Amniotic epithelial cell (primary cell): ENCODE measurements at regions not wholly inside any gene's neighbourhood (a gene's known extent, or its start where the extent isn't known, plus 50 kb on each side); places are given as distances from the start of the nearest gene placed in this dataset.

Experiments
- DNase-seq: peaks from one replicate; pipeline ENCODE4 v3.0.0-alpha.2; 2010; ENCODE audit warnings: low read depth

- DNase-seq, result no peak
Observed at GRCh38 chr16:79756571-79756970, 156.0 kb upstream of the MAF start.

- peak; percentile 21 for DNase-seq
Observed at GRCh38 chr16:79754501-79754900, 154.0 kb upstream of the MAF start.

GRCh38 chr16:79754081-79754480 lies 153.5 kb upstream of the MAF start:
- no peak for DNase-seq

- DNase-seq, result no peak
Observed at GRCh38 chr16:79753286-79753685, 152.7 kb upstream of the MAF start.

- no peak for DNase-seq
Observed at GRCh38 chr16:79752396-79752795, 151.9 kb upstream of the MAF start.

GRCh38 chr16:79751471-79752184 lies 151.1 kb upstream of the MAF start:
- no peak for DNase-seq

GRCh38 chr16:79750311-79750710 lies 149.8 kb upstream of the MAF start:
- no peak for DNase-seq

- DNase-seq, result no peak
Observed at GRCh38 chr16:79748629-79749028, 148.1 kb upstream of the MAF start.

GRCh38 chr16:79747688-79748087 lies 147.2 kb upstream of the MAF start:
- DNase-seq, result no peak

GRCh38 chr16:79740252-79740651 lies 139.7 kb upstream of the MAF start:
- no peak for DNase-seq

- no peak for DNase-seq
Observed at GRCh38 chr16:79735271-79735670, 134.7 kb upstream of the MAF start.

- no peak for DNase-seq
Observed at GRCh38 chr16:79734721-79735120, 134.2 kb upstream of the MAF start.

GRCh38 chr16:79728923-79729240 lies 128.3 kb upstream of the MAF start:
- DNase-seq, result no peak

GRCh38 chr16:79728048-79728922 lies 127.7 kb upstream of the MAF start:
- DNase-seq, result no peak

GRCh38 chr16:79726902-79727301 lies 126.4 kb upstream of the MAF start:
- no peak for DNase-seq

- no peak for DNase-seq
Observed at GRCh38 chr16:79725051-79725450, 124.5 kb upstream of the MAF start.

GRCh38 chr16:79723583-79724168 lies 123.1 kb upstream of the MAF start:
- no peak for DNase-seq

- no peak for DNase-seq
Observed at GRCh38 chr16:79721270-79721669, 120.7 kb upstream of the MAF start.

GRCh38 chr16:79717333-79718137 lies 117.0 kb upstream of the MAF start:
- no peak for DNase-seq

GRCh38 chr16:79716645-79717332 lies 116.3 kb upstream of the MAF start:
- peak; percentile 4 for DNase-seq

- no peak for DNase-seq
Observed at GRCh38 chr16:79715061-79715460, 114.5 kb upstream of the MAF start.

GRCh38 chr16:79714440-79714839 lies 113.9 kb upstream of the MAF start:
- DNase-seq, result no peak
